HG02588 (cell line): ENCODE measurements at regions not wholly inside any gene's neighbourhood (a gene's known extent, or its start where the extent isn't known, plus 50 kb on each side); places are given as distances from the start of the nearest gene placed in this dataset.
"Not testable (repeated sequence)": the region's sequence is repeated elsewhere in the genome, so short reads cannot be mapped to it uniquely, and the experiment has no call there.

Source experiments
- ATAC-seq: cut with Tn5 transposase; IDR thresholded peaks from one replicate; pipeline ENCODE4 v1.9.1; 2021; ENCODE audit warnings: mild to moderate bottlenecking, moderate library complexity; ENCODE audit not compliant: unreplicated experiment

DNA sequence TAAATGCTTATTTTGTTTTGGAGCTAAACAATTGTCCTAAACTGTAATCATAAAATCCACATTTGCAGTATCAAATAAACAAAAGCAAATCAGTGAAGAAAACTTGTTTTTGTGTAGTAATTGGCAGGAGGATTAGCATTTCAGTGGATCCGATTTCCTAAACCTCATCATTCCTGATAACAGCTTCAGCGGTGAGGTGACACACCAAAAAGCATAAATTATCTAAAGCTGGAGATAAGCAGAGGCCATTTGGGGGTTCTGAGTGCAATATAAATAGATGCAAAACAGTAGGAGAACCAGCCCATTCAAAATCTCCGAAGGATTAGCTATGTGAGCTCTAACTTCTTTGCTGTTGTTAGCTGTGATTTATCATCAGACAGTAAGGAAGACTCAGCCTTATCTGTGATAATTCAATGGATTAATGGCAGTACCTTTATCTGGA lies 235.8 kb downstream of the EPHA7 start:
- ATAC-seq: no peak

DNA sequence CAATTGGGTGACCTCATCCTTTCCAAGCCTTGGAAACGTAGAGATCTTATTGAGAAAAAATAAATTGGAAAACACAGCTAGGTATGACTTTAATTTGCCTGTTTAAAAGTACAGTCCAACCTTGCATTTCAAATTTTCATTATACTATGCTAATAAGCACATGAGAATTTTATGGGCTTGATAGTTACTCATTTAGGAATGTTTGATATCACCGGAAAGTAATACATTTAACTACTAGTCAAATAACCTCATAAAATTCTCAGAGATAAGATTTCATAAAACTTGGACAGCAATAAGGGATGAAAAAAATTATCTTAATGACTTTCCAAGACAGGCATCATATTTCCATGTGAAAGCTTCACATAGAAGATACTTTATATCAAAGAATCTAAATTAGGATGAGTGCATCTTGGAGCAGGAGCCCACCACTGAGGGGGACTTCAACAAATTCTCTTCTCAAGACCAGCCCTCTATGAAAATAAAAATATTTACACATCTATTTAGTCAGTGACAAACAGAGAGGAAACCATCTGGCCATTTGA lies 236.3 kb downstream of the EPHA7 start:
- no peak for ATAC-seq

DNA sequence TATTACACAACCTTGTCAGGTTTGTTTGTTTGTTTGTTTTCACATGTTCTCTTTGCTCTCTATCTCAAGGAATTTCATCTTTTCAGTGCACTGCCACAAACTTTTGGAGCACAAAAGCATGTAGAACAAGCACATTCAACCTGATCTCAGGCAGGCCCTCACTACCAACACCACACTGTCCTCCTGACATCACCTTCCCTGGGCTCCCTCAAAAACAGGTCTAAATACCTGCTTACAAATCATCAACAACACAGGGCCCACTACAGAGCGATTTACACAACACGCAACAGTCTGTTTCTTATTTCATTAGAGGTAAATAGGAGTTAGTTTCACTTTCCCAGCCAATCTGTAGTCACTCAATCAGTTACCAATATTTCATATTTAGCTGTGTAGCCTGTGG lies 241.4 kb downstream of the EPHA7 start:
- ATAC-seq: no peak

DNA sequence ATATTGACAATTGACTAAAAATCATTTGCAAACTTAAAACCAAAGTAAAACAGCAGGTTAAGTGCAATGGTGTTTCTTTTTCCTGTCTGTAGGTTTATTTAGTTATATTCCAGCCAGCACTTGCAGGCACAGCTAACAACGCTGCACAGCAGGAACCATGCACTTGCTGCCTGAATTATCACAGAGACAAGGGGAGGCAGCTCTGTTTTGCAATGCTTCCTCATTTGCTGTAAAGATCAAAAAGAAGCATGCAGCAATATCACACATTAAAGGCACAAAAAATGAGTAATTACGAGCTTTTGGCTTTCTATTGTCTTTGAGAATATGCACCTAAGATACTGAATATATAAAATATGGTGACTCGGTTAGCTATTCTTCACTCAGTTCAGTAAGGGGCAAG lies 241.9 kb downstream of the EPHA7 start:
- ATAC-seq: no peak

DNA sequence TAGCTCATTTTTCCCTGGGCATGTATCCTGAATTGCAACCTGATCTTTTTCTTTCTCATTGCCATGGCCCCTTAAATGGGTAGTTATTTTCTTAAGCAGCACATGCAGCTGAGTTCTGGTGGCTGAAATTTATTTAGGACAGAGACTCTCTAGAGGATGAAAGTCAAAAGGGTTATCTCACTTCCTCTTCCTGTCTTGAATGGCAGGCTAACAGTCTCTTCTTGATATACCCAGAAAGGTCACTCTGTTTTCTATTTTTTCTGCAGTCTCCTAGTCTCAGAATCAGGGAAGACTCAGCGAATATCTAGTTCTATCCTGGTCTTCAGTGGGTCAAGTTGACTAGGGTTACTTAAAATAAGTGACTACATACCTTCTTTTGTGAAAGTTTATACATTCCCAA lies 243.3 kb downstream of the EPHA7 start:
- peak; percentile 97 for ATAC-seq

DNA sequence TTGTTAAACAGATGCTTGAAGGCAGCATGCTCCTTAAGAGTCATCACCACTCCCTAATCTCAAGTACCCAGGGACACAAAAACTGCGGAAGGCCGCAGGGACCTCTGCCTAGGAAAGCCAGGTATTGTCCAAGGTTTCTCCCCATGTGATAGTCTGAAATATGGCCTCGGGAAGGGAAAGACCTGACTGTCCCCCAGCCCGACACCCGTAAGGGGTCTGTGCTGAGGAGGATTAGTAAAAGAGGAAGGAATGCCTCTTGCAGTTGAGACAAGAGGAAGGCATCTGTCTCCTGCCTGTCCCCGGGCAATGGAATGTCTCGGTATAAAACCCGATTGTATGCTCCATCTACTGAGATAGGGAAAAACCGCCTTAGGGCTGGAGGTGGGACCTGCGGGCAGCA lies 245.8 kb downstream of the EPHA7 start:
- not testable (repeated sequence) for ATAC-seq

DNA sequence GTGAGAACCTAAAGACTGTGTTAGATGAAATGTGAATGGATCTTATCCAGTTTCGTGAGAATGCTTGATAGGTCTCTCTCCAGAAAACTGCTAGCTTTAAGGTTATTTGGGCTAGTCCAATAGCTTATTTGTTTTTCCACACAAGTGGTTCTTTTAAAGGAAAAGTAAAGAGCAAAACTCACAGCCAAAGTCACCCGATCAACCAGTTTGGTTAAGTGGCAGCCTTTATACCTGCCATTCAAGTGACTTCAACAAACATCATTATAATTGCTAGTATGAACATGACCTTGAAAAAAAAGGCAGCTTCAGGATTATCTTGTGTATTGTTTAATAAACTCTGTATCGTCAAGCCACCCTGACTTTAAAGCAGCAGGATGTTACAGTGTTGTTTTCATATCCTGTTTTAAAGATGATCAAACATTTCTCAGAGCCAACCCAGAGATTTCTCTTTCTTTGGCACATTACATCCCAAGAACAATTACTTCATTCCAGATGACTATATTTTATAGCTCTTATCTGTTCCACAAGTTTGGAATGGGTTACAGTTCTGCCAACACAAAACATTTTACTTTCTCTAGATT lies 253.4 kb downstream of the EPHA7 start:
- ATAC-seq: no peak

DNA sequence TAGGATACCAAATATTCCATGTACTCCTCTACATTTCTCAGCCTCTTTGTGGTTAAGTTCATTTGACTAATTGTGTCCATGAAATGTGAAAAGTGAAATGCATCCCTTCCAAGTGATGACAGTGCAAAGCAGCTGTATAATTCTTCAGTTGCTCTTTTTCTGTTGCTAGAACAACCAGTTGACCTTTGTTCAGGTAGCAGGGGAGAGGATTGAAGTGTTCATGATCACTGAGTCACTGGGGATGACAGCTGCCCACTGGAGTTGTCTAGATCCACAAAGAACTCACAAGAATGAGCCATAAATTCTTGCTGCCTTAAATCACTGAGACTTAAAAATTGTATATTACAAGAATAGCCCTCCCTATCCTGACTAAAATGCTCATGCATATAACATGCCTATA lies 254.6 kb downstream of the EPHA7 start:
- no peak for ATAC-seq

DNA sequence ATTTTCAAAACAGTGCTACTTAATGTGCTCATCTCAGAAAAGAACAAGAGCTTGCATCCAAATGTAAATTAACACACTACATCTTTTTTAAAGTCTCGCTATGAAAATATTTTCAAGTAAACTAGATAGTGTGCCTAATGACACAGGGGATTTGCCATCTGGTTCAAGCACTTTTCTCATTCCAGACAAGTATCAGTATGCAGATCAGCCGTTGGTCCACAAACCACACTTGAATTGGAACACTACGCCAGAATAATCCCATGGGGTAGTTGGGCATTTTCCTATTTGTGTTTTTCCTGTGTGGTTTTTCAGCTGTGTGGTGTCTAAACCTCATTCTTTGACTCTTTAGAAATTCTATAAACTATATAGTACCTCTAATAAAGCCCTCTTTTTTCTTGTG lies 256.2 kb downstream of the EPHA7 start:
- no peak for ATAC-seq

DNA sequence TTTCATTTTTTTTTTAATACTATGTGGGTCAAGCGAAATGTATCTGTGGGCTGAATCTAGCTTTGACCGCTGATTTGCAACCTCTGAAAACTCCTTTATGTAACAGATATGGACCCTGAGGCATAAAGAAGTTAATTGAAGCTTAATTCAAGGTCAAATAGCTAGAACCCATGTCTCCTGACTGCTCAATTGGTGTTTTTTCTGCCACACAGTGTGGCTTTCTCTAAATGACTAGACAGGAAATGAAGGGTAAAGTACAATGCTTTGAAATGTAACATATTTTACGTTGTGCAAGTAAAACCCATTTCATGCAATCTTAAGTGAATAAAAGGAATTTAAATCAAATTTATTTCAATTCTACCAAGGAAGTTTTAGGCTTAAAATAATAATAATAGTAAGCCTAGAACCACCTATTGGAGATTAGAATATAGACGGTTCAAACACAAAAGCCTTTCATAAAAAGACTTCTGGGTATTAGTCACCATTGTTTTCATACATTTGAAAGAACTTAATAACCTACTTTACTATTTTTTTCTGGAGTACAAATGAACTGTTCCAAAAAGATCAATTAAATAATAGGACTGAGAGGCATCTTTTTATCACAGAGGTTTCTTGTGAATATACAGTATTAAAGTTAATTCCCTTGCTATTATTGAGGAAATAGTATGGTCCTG lies 279.8 kb downstream of the EPHA7 start:
- peak; percentile 76 for ATAC-seq

DNA sequence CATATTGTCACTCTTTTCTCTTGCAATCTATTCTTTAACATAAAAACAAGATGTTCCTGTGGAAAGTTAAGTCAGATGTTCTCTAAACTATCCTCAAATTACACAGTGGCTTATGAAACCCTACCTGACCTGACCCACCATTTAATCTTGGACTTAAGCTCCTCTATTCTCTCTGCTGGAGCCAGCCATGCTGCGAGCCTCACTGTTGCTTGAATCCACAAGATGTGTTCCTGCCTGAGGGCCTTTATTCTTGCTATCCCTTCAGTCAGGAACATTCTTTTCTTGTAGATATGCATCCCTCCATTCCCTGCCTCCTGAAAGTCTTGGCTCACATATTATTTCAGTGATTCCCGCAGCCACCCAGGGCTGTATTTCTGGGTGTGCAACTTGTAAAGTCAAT lies 283.2 kb downstream of the EPHA7 start:
- no peak for ATAC-seq

DNA sequence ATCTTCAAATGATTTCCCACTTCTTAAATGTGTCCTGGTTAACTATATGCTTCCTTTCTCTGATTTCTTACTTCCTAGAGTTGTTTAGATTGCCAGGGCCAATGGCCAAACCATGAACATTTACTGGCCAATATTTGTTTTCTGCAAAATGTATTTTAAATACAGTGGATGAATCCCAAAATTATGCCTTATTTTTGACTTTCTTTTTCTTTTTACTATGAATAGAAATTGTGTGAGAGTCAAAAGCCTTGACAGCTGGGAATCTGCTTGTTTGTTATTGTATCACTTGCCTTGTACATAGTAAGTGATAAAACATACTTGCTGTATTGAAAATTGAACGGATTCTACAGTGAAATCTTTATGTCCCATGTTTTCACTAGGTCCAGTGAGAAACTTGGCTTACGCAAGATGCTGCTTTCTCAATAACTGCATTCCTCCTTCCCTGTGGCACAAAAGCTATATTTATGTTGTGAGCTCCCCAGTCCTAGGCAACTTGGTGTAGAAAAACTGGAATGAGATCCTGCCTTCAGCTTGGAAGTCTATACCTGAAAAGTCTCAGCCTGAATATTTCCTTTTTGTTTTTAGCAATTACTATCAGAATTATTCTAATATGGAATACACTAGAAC lies 295.2 kb downstream of the EPHA7 start:
- ATAC-seq: no peak

DNA sequence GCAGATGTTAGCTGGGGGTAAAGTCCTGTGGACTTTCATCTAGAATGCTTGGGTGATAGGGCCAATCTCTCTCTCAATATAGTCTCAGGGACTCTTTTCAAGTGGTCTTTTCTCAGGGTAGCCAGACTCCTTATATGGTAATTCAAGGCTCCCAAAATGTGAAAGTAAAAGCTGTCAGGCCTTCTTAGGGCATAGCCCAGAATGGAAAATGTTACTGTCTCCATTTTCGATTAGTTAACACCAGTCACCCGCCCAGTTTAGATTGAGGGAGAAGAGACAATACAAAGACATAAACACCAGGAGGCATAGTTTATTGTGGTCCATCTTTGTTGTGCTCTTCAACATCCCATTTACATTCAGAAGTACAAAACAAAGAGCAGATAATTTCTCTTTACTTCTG lies 295.8 kb downstream of the EPHA7 start:
- no peak for ATAC-seq

DNA sequence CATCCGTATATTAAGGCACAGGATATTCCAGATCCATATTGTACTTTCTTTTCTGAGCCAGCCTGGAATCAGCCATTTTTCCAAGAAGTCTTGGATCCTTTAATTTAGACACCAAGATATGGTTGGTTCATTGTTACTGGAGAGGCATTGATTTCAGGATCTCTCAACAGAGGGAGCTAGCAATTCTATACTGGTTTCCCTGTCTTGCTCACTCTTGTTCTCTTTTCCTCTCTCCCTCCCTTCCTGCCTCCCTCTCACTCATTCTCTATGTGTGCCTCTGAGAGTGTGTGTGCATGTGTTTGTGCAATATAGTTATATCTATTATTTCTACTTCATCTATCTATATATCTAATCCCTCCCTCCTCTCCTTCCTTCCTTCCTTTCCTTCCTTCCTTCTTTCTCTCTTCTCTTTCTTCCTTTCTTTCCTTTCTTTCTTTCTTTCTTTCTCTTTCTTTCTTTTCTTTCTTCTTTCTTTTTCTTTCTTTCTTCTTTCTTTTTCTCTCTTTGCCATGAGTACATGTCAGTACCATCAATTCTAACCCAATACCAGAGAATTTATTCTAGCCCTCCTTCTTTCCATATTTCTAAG lies 299.1 kb downstream of the EPHA7 start:
- ATAC-seq: no peak

DNA sequence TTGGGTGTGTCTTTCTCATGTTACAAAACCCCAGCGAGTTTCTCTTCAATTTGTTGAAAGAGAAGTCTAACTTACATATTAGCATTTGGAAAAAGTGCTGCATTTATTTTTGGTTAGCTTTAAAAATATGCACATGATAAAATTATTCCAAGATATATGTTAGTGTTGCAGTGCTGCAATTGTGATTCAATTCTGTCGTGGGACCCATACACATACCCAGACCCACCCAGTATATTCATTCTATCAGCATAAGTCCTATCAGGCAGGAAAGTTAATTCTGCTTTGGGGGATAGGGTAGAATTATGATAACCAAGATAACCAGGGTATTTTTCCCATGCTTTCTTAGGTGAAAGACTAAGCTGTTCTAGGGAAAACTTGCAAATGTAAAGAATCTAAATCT lies 313.5 kb downstream of the EPHA7 start:
- no peak for ATAC-seq

DNA sequence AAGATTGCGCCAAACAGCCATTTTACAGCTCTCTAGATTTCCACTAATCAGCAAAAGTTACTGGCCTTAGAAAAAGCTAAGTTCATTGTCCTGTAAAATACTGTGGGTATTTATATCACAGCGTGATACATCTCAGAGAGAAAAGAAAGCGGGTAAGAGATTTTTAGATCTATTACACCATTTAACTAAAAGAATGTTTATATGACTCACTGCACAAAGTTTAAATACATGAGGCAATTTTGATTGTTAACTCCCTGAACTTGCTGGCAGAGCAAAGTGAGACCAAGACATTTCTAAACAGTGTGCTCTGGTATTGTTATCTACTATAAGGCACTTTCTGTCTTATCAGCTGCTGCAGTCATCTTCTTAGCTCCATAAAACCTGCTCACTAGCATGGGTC lies 314.3 kb downstream of the EPHA7 start:
- no peak for ATAC-seq

DNA sequence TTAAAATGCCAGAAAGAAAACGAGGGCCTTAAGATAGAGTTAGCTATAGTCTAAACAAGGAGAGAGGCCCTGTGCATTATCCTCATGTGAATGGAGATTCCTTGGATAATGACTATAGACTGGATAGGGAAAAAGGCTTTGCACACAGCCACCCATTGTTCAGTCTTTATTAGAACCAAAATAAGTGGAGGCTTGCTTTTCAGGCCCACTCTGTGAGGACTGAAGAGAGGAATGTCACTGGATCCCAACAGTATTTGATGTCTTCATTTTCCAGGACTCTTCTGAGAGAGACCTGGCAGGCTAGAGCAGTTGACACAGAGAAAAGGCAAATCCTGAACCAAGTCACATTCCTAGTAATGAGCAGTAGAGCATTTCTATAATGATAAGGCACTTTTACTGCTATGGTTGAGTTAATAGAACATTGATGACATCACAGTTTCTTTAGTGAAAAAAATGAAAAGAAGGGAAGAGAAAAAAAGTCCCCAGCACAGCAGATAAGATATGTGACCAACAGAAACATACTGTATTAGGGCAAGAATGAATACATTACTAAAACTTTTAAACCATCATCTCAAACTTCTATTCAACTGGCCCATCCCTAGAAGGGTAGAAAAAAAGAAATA lies 315.1 kb downstream of the EPHA7 start:
- no peak for ATAC-seq

DNA sequence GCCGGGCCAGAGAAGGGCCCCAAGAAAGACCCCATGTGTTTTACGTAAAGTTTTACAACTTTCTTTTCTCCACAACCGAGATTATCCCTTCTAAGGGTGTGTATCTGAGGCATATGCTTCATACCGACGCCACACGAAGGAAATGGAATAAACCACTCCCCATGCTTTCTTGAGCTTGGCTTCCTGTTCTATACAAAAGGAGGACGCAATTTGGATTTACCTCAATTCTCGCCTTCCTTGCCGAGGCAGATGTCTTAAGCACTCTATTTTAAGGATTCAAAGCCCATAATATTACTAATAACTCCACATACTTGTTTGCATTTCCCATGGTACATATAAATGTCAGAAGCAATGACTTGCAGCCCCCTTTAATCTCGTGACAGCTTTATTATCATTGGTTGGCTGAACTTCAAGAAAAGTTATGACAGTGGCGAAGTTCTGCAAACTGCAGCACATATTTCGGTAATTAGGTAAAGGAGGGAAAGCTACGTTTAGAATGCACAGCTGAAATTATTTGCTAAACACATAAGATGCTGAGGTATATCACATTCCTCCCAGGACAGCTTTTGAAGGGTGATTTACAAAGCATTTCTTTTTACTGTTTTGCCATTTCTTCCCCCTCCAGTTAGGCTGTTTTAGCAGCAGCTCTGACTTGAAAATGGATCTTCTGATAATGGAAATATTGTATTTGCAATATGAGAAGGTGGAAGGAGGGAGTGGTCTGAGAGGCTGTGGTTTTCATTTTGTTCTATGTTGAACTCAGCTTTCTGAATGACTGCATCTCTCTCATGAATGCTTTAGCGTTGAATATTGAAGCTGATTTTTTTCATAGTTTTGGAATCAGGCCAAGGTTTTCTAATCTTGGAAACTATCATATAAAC lies 330.5 kb downstream of the EPHA7 start:
- ATAC-seq: no peak

DNA sequence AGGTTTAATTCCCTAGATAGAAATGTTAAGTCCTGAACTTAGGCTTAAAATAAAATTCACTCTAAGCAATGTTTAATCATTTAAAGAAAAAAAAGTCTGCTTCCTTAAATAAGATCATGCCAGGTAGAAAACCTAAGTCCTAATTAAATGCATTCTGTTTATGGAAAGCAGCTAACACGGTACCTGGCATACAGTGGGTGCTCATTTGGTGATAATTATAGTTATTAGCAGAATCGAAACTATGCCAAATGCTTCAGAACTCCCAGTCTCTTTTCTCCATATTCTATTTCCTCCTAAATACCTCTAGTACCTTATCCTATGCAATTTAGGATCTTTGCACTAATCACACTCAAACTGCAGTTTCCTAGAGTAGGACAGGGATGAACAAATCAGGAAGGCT lies 331.8 kb downstream of the EPHA7 start:
- ATAC-seq: no peak

DNA sequence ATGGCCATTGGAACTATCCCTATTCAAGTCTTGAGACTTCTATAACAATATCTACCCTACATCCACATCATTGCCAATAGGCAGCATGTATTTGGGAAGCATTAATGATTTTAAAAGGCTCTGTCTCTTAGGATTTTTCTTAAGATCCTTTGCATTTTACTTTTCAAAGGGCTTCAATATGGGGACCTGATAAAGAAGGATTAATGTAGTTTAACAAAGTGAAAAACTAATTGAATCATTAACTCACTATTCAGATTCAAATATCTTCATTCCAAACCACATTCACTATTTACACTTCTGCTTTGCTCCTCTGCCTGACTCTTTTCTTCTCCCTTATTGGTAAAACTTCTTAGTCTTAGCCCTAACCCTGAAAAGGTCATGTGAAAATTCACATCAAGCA lies 333.0 kb downstream of the EPHA7 start:
- ATAC-seq: no peak
